GM18861 (cell line): ENCODE measurements at regions not wholly inside any gene's neighbourhood (a gene's known extent, or its start where the extent isn't known, plus 50 kb on each side); places are given as distances from the start of the nearest gene placed in this dataset.
"Not testable (repeated sequence)": the region's sequence is repeated elsewhere in the genome, so short reads cannot be mapped to it uniquely, and the experiment has no call there.

ENCODE experiments used
- ATAC-seq: cut with Tn5 transposase; IDR thresholded peaks from one replicate; pipeline ENCODE4 v1.9.1; 2021; ENCODE audit not compliant: unreplicated experiment

DNA sequence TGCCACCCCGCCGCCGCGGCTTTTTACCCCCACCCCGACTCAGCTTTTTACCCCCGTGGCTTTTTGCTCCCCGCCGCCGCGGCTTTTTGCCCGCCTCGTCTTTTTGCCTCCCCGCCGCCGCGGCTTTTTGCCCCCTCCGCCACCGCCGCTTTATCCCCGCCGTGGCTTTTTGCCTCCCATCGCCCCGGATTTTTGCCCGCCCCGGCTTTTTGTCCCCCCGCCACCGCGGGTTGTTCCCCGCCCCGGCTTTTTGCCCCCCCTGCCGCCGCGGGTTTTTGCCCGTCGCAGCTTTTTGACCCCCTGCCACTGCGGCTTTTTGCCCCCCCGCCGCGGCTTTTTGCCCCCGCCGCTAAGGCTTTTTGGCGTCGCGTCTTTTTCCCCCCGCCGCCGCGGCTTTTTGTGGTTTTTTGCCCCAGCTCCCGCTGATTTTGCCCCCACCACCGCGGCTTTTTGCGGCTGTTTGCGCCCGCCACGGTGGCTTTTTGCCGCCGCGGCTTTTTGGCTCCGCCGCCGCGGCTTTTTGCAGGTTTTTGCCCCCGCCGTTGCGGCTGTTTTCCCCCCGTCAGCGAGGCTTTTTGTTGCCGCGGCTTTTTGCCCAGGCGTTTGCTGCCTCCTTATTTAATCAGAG is 597.2 kb downstream of the GOLGA6L6 start:
- ATAC-seq: no peak

DNA sequence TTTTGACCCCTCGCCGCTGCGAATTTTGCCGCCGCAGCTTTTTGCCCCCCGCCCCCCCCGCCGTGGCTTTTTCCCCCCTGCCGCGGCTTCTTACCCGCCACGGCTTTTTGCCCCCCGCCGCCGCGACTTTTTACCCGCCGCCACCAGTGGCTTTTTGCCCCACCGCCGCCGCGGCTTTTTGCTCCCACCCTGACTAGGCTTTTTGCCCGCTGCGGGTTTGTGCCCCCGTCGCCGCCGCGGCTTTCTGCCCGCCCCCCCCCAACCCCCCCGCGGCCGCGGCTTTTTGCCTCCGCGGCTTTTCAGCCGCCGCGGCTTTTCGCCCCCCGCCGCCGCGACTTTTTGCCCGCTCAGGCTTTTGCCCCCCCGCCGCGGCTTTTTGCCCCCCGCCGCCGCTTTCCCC is 598.1 kb downstream of the GOLGA6L6 start:
- no peak for ATAC-seq

DNA sequence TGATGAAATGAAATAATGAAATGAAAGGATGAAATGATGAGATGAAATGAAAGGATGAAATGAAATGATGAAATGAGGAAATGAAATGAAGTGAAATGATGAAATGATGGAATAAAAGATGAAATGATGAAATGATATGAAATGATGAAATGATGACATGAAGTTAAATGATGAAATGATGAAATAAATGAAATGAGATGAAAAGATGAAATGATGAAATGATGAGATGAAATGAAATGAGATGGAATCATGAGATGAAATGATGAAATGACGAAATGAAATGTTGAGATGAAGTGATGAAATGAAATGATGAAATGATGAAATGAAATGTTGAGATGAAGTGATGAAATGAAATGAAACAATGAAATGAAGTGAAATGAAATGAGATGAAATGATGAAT is 638.3 kb downstream of the GOLGA6L6 start:
- ATAC-seq: not testable (repeated sequence)

DNA sequence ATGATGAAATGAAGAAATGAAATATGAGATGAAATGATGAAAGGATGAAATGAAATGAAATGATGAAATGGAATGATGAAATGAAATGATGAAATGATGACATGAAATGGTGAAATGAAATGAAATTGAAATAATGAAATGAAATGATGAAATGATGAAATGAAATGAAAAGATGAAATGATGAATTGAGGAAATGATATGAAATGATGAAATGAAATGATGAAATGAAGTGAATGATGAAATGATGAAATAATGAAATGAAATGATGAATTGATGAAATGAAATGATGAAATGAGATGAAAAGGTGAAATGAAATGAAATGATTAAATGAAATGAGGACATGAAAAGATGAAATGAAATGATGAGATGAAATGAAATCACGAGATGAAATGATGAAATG is 639.2 kb downstream of the GOLGA6L6 start:
- not testable (repeated sequence) for ATAC-seq

DNA sequence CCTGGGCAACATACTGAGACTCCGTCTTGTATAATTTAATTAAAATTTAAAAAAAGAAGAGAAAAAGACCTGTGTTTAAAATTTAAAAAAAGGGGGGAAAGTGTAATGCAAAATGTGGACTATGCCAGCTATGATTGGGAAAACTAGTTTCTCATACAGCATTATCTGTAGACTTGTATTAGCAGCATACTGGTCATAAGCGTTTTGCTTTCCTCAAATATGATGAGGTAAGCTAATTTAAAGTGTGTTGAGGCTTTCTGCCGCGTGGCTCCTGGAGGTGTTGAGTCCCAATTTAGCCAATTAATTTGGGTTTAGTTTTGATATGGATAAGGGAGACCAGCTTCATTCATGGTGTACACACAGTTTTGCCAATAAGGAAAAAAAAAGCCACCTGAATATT is 640.2 kb downstream of the GOLGA6L6 start:
- not testable (repeated sequence) for ATAC-seq

DNA sequence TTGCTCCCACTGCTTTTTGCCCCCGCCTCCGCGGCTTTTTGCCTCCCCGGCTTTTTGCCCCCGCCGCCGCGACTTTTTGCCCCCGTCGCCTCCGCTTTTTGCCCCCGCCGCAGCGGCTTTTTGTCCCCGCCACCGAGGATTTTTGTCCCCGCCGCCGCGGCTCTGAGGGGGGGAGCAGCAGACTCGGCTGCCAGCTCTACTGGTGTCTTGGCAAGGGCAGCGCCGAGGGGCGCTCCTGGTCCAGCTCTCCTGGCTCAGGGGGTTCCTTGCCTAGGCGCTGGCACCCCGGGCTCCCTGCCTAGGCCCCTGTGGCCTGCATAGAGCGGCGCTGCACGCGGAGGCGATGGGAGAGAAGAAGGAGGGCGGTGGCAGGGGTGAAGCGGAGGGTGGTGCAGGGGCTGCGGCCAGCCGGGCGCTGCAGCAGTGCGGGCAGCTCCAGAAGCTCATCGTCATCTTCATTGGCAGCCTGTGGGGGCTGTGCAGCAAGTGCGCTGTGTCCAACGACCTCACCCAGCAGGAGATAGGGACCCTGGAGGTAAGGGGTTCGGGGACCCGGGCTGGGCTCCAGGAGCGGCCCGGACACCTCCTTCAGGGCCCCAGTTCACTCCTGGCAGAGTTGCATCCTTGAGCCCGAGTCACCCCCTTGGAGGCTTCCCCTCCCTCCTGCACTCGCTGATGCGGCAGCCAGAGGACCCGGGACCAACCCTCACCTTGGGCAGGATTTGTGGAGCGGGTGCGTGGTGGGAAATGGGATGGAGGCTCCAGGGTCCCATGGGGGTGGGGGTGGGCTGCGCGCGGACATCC is 642.4 kb downstream of the GOLGA6L6 start:
- no peak for ATAC-seq

DNA sequence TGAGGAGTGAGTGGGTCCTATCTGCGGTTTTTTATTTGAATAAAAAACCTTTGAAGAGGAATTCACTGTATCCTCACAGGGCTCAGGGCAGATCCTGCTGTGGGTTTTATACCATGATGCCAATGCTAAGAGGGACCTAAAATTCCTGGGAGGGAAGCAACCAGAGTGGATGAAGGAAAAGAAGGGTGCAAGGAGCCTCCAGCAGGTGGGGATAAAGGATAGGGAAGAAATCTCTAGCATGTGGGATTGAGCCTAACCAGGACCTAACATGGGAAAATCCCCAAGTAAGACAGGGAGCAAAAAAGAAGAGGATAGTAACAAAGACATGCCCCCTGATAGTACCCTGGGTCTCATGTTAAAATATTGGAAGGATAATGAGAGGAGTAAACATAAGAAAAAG is 652.8 kb downstream of the GOLGA6L6 start:
- not testable (repeated sequence) for ATAC-seq

DNA sequence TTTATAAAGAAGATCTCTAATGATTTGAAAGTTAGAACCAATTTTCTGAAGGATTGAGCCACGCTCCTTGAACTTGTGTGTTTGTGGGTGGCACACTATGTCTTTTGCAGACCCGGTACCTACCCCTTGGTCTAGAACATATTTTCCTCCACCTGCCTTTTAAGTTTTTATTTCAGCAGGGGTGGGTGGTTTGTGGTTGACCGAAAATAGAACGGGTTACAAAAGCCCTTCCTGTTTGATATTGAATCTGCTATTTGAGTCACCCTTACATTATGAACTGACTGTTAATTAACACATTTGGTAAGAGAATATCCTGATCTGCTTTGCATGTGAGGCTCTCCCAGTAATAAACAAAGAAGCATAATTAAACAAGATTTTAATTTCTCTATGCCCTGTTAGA is 697.5 kb downstream of the GOLGA6L6 start:
- ATAC-seq: not testable (repeated sequence)
